ENCODE measurements at regions not wholly inside any gene's neighbourhood (a gene's known extent, or its start where the extent isn't known, plus 50 kb on each side); places are given as distances from the start of the nearest gene placed in this dataset.
"Not testable (repeated sequence)": the region's sequence is repeated elsewhere in the genome, so short reads cannot be mapped to it uniquely, and the experiment has no call there.

GRCh38 chr13:86579662-86580061 lies 780.4 kb upstream of the SLITRK6 start:
- no peak for FAIRE-seq

GRCh38 chr13:86581706-86582105 lies 782.5 kb upstream of the SLITRK6 start:
- no peak for FAIRE-seq

- FAIRE-seq, result no peak
These were observed 785.1 kb upstream of the SLITRK6 start for GRCh38 chr13:86584301-86584700.

GRCh38 chr13:86585835-86586234 lies 786.6 kb upstream of the SLITRK6 start:
- no peak for FAIRE-seq

- FAIRE-seq, result no peak
These were observed 792.6 kb upstream of the SLITRK6 start for GRCh38 chr13:86591862-86592261.

- FAIRE-seq, result no peak
These were observed 802.1 kb upstream of the SLITRK6 start for GRCh38 chr13:86601351-86601750.

GRCh38 chr13:86606264-86606663 lies 807.0 kb upstream of the SLITRK6 start:
- FAIRE-seq, result no peak

- no peak for FAIRE-seq
These were observed 809.5 kb upstream of the SLITRK6 start for GRCh38 chr13:86608701-86609100.

- FAIRE-seq, result no peak
These were observed 834.1 kb upstream of the SLITRK6 start for GRCh38 chr13:86633346-86633745.

GRCh38 chr13:86651171-86651570 lies 852.0 kb upstream of the SLITRK6 start:
- not testable (repeated sequence) for FAIRE-seq

- no peak for FAIRE-seq
These were observed 853.8 kb upstream of the SLITRK6 start for GRCh38 chr13:86653009-86653408.

GRCh38 chr13:86655561-86655960 lies 856.3 kb upstream of the SLITRK6 start:
- FAIRE-seq, result no peak

- no peak for FAIRE-seq
These were observed 860.9 kb upstream of the SLITRK6 start for GRCh38 chr13:86660090-86660489.

GRCh38 chr13:86665842-86666241 lies 866.6 kb upstream of the SLITRK6 start:
- FAIRE-seq, result no peak

GRCh38 chr13:86673931-86674431 lies 874.8 kb upstream of the SLITRK6 start:
- FAIRE-seq, result no peak

- FAIRE-seq, result no peak
These were observed 882.0 kb upstream of the SLITRK6 start for GRCh38 chr13:86681223-86681622.

GRCh38 chr13:86684402-86684801 lies 885.2 kb upstream of the SLITRK6 start:
- no peak for FAIRE-seq

GRCh38 chr13:86689911-86690310 lies 890.7 kb upstream of the SLITRK6 start:
- no peak for FAIRE-seq

GRCh38 chr13:86692291-86692690 lies 893.1 kb upstream of the SLITRK6 start:
- no peak for FAIRE-seq

- no peak for FAIRE-seq
These were observed 910.8 kb upstream of the SLITRK6 start for GRCh38 chr13:86710013-86710412.

- FAIRE-seq, result no peak
These were observed 911.7 kb upstream of the SLITRK6 start for GRCh38 chr13:86710896-86711295.

- FAIRE-seq, result no peak
These were observed 915.3 kb upstream of the SLITRK6 start for GRCh38 chr13:86714495-86714894.

- no peak for FAIRE-seq
These were observed 925.9 kb upstream of the SLITRK6 start for GRCh38 chr13:86725105-86725504.

GRCh38 chr13:86729206-86729605 lies 930.0 kb upstream of the SLITRK6 start:
- FAIRE-seq, result no peak

GRCh38 chr13:86731987-86732386 lies 932.8 kb upstream of the SLITRK6 start:
- FAIRE-seq, result no peak
